GM20000 (cell line): ENCODE measurements at regions not wholly inside any gene's neighbourhood (a gene's known extent, or its start where the extent isn't known, plus 50 kb on each side); places are given as distances from the start of the nearest gene placed in this dataset.
"Not testable (repeated sequence)": the region's sequence is repeated elsewhere in the genome, so short reads cannot be mapped to it uniquely, and the experiment has no call there.

Experiments used
- DNase-seq: peaks from one replicate; pipeline ENCODE4 v3.0.0; 2012; ENCODE audit warnings: low spot score
- TF ChIP-seq, protein P1 (sequence below): IDR thresholded peaks from 2 replicates; pipeline ENCODE4 v1.5.1; 2012; ENCODE audit warnings: mild to moderate bottlenecking, control low read depth; ENCODE audit errors: extremely low read depth, missing control alignments

DNA sequence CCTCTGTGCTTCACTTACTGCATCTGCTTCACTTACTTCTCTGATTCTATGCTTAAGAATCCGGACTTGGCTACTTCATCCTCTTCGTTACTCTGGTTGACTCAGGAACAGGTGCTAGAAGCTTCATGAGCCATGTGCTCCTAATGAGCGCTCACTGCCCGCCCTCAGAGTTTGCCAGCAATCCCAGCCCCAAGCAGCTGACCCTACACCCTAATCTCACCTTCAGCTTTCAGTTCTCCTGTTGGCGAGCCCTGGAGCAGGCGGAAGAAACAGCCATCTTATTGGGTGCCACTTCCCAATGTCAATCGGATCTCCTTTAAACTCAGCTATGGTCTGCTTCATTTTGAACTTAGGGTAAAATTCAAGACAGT, 61.3 kb downstream of the FOXA2 start:
- TF ChIP-seq, protein P1, sequence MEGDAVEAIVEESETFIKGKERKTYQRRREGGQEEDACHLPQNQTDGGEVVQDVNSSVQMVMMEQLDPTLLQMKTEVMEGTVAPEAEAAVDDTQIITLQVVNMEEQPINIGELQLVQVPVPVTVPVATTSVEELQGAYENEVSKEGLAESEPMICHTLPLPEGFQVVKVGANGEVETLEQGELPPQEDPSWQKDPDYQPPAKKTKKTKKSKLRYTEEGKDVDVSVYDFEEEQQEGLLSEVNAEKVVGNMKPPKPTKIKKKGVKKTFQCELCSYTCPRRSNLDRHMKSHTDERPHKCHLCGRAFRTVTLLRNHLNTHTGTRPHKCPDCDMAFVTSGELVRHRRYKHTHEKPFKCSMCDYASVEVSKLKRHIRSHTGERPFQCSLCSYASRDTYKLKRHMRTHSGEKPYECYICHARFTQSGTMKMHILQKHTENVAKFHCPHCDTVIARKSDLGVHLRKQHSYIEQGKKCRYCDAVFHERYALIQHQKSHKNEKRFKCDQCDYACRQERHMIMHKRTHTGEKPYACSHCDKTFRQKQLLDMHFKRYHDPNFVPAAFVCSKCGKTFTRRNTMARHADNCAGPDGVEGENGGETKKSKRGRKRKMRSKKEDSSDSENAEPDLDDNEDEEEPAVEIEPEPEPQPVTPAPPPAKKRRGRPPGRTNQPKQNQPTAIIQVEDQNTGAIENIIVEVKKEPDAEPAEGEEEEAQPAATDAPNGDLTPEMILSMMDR, result no peak
- DNase-seq, result no peak

DNA sequence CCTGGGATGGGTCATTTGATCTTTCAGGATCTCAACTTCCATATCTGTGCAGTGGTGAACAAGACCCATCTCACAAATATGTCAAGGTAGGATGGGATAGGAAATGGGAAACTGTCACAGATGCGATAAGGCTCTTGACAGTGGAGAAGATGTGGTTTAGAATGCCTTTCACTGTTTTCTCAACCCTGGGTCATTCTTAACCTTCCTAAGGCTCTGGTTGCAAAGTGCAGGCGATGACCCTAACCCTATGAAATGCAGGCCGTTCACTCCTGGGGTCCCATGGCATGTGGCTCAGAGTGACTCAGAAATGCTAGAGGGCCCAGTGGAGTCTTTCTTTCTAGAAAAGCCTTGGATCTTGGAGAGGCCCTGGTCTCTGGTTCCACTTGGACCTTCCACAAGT, 61.7 kb downstream of the FOXA2 start:
- TF ChIP-seq, protein P1, result no peak
- no peak for DNase-seq

DNA sequence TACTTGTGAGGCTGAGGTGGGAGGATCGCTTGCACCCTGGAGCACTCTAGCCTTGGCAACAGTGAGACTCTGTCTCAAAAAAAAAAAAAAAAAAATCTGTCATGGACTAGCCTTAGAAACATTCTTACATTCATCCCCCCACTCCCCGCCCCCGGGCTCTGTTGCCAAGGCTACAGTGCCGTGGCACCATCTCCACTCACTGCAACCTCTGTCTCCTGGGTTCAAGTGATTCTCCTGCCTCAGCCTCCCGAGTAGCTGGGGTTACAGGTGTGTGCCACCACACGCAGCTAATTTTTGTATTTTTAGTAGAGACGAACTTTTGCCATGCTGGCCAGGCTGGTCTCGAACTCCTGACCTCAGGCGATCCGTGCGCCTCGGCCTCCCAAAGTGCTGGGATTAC, 62.4 kb downstream of the FOXA2 start:
- DNase-seq, result not testable (repeated sequence)

DNA sequence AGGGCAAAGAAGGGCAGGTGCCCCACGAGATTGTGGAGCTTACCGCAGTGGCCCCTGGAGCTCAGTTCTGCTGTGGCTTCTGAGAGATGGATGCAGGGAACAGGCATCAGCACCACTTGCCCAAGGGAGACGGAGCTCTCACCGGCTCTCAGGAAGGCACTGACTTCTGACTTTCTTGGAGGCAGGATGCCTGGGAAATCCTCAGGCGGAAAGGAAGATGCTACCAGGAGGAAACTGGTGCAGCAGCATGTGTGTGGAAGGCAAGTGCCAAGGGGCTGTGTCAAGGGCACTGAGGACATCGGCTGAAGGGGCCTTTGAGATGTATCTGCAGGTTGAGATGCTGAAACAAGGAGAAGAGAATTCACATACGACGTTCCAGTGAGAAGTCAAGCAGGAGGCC, 64.0 kb downstream of the FOXA2 start:
- TF ChIP-seq, protein P1, result no peak
- DNase-seq, result no peak

DNA sequence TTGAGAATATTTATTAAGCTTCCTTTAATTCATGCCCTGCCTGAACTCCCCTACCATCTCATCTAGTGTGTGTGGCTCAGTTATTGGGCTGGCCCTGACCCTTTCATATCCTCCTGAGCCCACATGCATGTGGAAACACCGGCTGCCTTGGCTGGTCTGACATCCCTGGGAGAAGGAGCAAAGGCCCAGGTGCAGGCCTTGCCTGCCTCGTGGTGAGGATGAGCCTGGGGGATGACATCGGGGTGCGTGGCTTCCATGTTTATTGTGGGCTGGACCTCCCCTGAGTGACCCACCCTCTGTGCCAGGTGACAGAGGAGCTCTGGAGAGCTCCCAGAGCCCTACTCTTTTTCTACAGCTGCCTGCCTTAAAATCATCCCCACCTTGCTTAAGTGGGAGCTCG, 69.1 kb downstream of the FOXA2 start:
- DNase-seq, result no peak
- TF ChIP-seq, protein P1, result no peak

DNA sequence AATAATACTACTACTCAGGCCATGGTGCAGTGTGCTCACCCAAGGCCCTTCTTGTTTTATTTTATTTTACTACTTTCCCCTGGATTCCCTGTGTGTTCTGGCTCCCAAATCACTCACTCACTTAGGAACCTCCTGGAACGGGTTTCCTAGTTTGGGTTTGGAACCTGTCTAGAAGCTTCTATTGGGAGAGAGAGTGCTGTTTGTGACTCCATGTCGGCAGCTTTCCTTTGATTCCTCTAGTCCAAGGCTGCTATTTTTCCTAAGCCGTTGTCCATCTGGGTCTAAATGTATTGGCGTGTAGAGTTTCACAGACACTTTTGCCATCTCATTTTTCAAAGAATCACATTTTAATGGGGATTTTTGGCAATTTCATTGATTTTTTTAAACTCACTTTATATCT, 70.8 kb downstream of the FOXA2 start:
- TF ChIP-seq, protein P1, result no peak
- no peak for DNase-seq

DNA sequence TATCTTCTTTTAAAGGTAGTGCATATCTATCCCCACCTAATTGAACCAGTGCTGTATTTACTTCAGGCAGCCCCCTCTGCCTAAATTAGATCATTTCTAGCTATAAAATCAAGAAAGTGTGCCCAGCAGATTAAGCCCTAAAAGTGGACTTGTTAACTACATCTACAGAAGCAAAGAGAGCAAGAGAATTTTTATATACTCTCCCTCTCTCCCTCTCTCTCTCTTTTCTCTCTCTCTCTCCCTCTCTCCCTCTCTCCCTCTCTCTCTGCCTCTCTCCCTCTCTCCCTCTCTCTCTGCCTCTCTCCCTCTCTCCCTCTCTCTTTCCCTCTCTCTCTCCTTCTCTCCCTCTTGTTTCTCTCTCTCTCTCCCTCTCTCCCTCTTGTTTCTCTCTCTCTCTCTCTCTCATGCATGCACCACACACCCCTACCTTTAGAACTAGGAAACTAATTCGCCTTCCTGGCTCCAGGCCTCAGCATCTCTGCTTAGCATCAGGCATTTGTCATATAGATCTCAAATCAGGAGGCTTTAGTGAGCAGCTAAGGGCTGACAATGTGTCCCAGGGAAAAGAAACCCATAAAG, 71.4 kb downstream of the FOXA2 start:
- no peak for DNase-seq
- TF ChIP-seq, protein P1, result no peak

DNA sequence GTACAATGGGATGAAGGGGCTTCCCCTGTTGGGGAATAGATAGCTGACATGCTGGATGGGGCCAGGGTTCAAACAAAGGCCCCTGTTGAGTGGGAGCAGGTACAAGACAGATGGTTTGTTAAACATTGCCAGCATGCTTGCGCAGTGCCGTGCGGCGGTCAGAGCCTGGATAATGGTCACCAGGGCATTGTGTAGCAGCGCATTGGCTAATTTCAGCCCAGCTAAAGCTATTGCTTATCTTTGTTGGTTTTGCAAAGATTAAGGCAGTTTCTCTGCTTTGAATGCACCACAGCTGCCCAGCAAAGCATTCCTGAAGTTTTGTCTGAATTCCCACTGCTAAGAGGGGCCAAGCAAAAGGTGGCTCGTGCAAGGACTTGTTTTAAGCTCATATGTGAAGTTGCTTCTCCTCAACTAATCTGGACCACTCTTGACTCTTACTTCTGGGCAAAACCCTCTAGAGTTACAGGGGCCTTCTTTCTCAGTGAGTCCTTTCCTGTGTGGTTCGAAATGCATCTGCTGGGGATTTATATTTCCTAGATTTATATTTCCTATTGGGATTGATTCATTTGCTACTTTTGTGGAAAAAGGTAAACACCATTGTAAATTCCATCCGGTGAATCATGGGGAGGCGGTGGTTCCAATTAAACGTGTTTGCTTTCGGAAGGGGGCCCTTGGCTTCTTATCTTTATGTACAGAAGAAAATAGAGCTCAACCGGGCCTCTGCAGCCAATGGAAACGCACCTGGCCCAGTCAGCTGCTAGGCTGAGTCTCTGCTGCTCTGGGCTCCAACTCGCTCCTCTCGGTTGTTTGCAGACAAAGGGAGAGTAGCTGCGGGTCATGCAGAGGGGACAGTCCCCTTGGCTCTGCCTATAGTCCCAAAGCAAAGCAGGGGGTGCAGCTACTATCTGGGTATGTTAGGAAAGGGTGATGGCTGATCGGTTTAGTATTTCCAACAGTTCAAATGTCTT, 72.1 kb downstream of the FOXA2 start:
- no peak for DNase-seq

More for the DNA sequence above, 72.1 kb downstream of the FOXA2 start:
- TF ChIP-seq, protein P1, result no peak
